ENCODE measurements at regions not wholly inside any gene's neighbourhood (a gene's known extent, or its start where the extent isn't known, plus 50 kb on each side); places are given as distances from the start of the nearest gene placed in this dataset.

- ATAC-seq, result no peak
- no peaks in the 10 kb centered on the region for H3K36me3 Mint-ChIP-seq
- H3K27ac Mint-ChIP-seq, result no peak overlapping the region
- peaks cover 12% of the 10 kb centered on the region for H3K9me3 Mint-ChIP-seq
- no peaks in the 10 kb centered on the region for H3K4me1 Mint-ChIP-seq
- no peak overlapping the region for H3K4me3 Mint-ChIP-seq
- H3K27me3 Mint-ChIP-seq, result no peaks in the 10 kb centered on the region
Measured at GRCh38 chr10:57844387-57844998, 423.2 kb downstream of the IPMK start.

GRCh38 chr10:57830877-57831560 lies 436.7 kb downstream of the IPMK start:
- no peak overlapping the region for H3K4me3 Mint-ChIP-seq
- no peaks in the 10 kb centered on the region for H3K4me1 Mint-ChIP-seq
- no peaks in the 10 kb centered on the region for H3K36me3 Mint-ChIP-seq
- H3K9me3 Mint-ChIP-seq, result no peaks in the 10 kb centered on the region
- no peaks in the 10 kb centered on the region for H3K27me3 Mint-ChIP-seq
- H3K27ac Mint-ChIP-seq, result no peak overlapping the region
- ATAC-seq, result no peak

- H3K4me3 Mint-ChIP-seq, result no peak overlapping the region
- no peak for ATAC-seq
Measured at GRCh38 chr10:57825015-57825414, 442.7 kb downstream of the IPMK start.

GRCh38 chr10:57823398-57823797 lies 444.3 kb downstream of the IPMK start:
- H3K27me3 Mint-ChIP-seq, result no peaks in the 10 kb centered on the region
- H3K4me3 Mint-ChIP-seq, result no peak overlapping the region
- H3K4me1 Mint-ChIP-seq, result no peaks in the 10 kb centered on the region
- no peak for ATAC-seq
- H3K27ac Mint-ChIP-seq, result no peak overlapping the region
- H3K9me3 Mint-ChIP-seq, result no peaks in the 10 kb centered on the region
- H3K36me3 Mint-ChIP-seq, result no peaks in the 10 kb centered on the region

More at GRCh38 chr10:57825015-57825414, 442.7 kb downstream of the IPMK start:
- Mint-ChIP-seq H3K4me1 (no peaks in the 10 kb centered on the region), H3K27ac (no peak overlapping the region), H3K9me3 (no peaks in the 10 kb centered on the region), H3K27me3 (no peaks in the 10 kb centered on the region), H3K36me3 (no peaks in the 10 kb centered on the region)

- Mint-ChIP-seq H3K4me3 (no peak overlapping the region), H3K27me3 (no peaks in the 10 kb centered on the region), H3K9me3 (no peaks in the 10 kb centered on the region), H3K27ac (no peak overlapping the region), H3K4me1 (no peaks in the 10 kb centered on the region), H3K36me3 (no peaks in the 10 kb centered on the region)
- ATAC-seq, result no peak
Measured at GRCh38 chr10:57822965-57823364, 444.7 kb downstream of the IPMK start.

GRCh38 chr10:57818522-57818921 lies 449.2 kb downstream of the IPMK start:
- Mint-ChIP-seq H3K27me3 (no peaks in the 10 kb centered on the region), H3K4me1 (no peaks in the 10 kb centered on the region), H3K27ac (no peak overlapping the region), H3K36me3 (no peaks in the 10 kb centered on the region), H3K9me3 (no peaks in the 10 kb centered on the region), H3K4me3 (no peak overlapping the region)
- ATAC-seq, result no peak

GRCh38 chr10:57817741-57818140 lies 450.0 kb downstream of the IPMK start:
- no peaks in the 10 kb centered on the region for H3K9me3 Mint-ChIP-seq
- no peak overlapping the region for H3K27ac Mint-ChIP-seq
- H3K27me3 Mint-ChIP-seq, result no peaks in the 10 kb centered on the region
- H3K4me3 Mint-ChIP-seq, result no peak overlapping the region
- no peaks in the 10 kb centered on the region for H3K36me3 Mint-ChIP-seq
- H3K4me1 Mint-ChIP-seq, result no peaks in the 10 kb centered on the region
- ATAC-seq, result no peak

- H3K4me1 Mint-ChIP-seq, result no peaks in the 10 kb centered on the region
- no peaks in the 10 kb centered on the region for H3K36me3 Mint-ChIP-seq
- no peaks in the 10 kb centered on the region for H3K9me3 Mint-ChIP-seq
- no peak for ATAC-seq
- H3K27me3 Mint-ChIP-seq, result no peaks in the 10 kb centered on the region
- no peak overlapping the region for H3K27ac Mint-ChIP-seq
- H3K4me3 Mint-ChIP-seq, result no peak overlapping the region
Measured at GRCh38 chr10:57815949-57816348, 451.7 kb downstream of the IPMK start.

GRCh38 chr10:57809961-57810360 lies 457.7 kb downstream of the IPMK start:
- Mint-ChIP-seq H3K4me1 (no peaks in the 10 kb centered on the region), H3K27ac (no peak overlapping the region), H3K27me3 (no peaks in the 10 kb centered on the region), H3K9me3 (peaks cover 5% of the 10 kb centered on the region), H3K4me3 (no peak overlapping the region), H3K36me3 (no peaks in the 10 kb centered on the region)
- ATAC-seq, result no peak

GRCh38 chr10:57807906-57808305 lies 459.8 kb downstream of the IPMK start:
- Mint-ChIP-seq H3K9me3 (peaks cover 5% of the 10 kb centered on the region), H3K27me3 (no peaks in the 10 kb centered on the region), H3K27ac (no peak overlapping the region), H3K4me3 (no peak overlapping the region), H3K36me3 (no peaks in the 10 kb centered on the region), H3K4me1 (no peaks in the 10 kb centered on the region)
- no peak for ATAC-seq

- H3K9me3 Mint-ChIP-seq, result peaks cover 5% of the 10 kb centered on the region
- no peaks in the 10 kb centered on the region for H3K4me1 Mint-ChIP-seq
- H3K4me3 Mint-ChIP-seq, result no peak overlapping the region
- no peak for ATAC-seq
- H3K36me3 Mint-ChIP-seq, result no peaks in the 10 kb centered on the region
- no peak overlapping the region for H3K27ac Mint-ChIP-seq
- H3K27me3 Mint-ChIP-seq, result no peaks in the 10 kb centered on the region
Measured at GRCh38 chr10:57806675-57807074, 461.0 kb downstream of the IPMK start.

GRCh38 chr10:57799625-57800024 lies 468.1 kb downstream of the IPMK start:
- no peak overlapping the region for H3K4me3 Mint-ChIP-seq
- no peak overlapping the region for H3K27ac Mint-ChIP-seq
- no peaks in the 10 kb centered on the region for H3K36me3 Mint-ChIP-seq
- no peaks in the 10 kb centered on the region for H3K4me1 Mint-ChIP-seq
- no peaks in the 10 kb centered on the region for H3K9me3 Mint-ChIP-seq
- H3K27me3 Mint-ChIP-seq, result no peaks in the 10 kb centered on the region
- no peak for ATAC-seq

- Mint-ChIP-seq H3K36me3 (no peaks in the 10 kb centered on the region), H3K27me3 (no peaks in the 10 kb centered on the region), H3K9me3 (no peaks in the 10 kb centered on the region), H3K4me3 (no peak overlapping the region), H3K4me1 (no peaks in the 10 kb centered on the region), H3K27ac (no peak overlapping the region)
- no peak for ATAC-seq
Measured at GRCh38 chr10:57798830-57799229, 468.9 kb downstream of the IPMK start.

GRCh38 chr10:57791546-57791945 lies 476.1 kb downstream of the IPMK start:
- Mint-ChIP-seq H3K36me3 (no peaks in the 10 kb centered on the region), H3K27ac (no peak overlapping the region), H3K4me1 (no peaks in the 10 kb centered on the region), H3K27me3 (no peaks in the 10 kb centered on the region), H3K9me3 (no peaks in the 10 kb centered on the region), H3K4me3 (no peak overlapping the region)
- ATAC-seq, result no peak

GRCh38 chr10:57790703-57791102 lies 477.0 kb downstream of the IPMK start:
- H3K27ac Mint-ChIP-seq, result no peak overlapping the region
- ATAC-seq, result no peak
- no peaks in the 10 kb centered on the region for H3K4me1 Mint-ChIP-seq
- H3K4me3 Mint-ChIP-seq, result no peak overlapping the region
- no peaks in the 10 kb centered on the region for H3K36me3 Mint-ChIP-seq
- H3K27me3 Mint-ChIP-seq, result no peaks in the 10 kb centered on the region
- H3K9me3 Mint-ChIP-seq, result no peaks in the 10 kb centered on the region

- Mint-ChIP-seq H3K4me3 (no peak overlapping the region), H3K4me1 (no peaks in the 10 kb centered on the region), H3K36me3 (no peaks in the 10 kb centered on the region), H3K27ac (no peak overlapping the region), H3K9me3 (peaks cover 2% of the 10 kb centered on the region), H3K27me3 (no peaks in the 10 kb centered on the region)
- ATAC-seq, result no peak
Measured at GRCh38 chr10:57788117-57788516, 479.6 kb downstream of the IPMK start.

Data from stimulated activated memory B cell treated with anti-CD40 and anti-IgM and Interleukin-4, amounts not matched to agents 10 μg/mL and 1 μg/mL and 100 μg/mL, for 72 hours (primary cell).